ENCODE measurements at regions not wholly inside any gene's neighbourhood (a gene's known extent, or its start where the extent isn't known, plus 50 kb on each side); places are given as distances from the start of the nearest gene placed in this dataset.

GRCh38 chr10:70942125-70942524 is 53.8 kb upstream of the PCBD1 start (continued):
- no peak for TF ChIP-seq REST (IDR thresholded peaks at IDR 0.05; ENCODE audit: low read depth, low read length)
- no peak for TF ChIP-seq RCOR1 (IDR thresholded peaks at IDR 0.05; ENCODE audit: low read length)
- no peak for TF ChIP-seq YY1 (IDR thresholded peaks at IDR 0.05; ENCODE audit: low read depth)

- H3K4me1 ChIP-seq (ENCODE audit: control insufficient read depth in 1 of 2, insufficient read depth in 2 of 2, low read depth in 1 of 2, low read length in 1 of 2) = peaks cover 0 to 15% of the 10 kb centered on the region in 2 experiments; a peak in 1 of 4 replicates
- POLR2A ChIA-PET = no interaction called here
- H3K9me3 ChIP-seq = no peaks in the 10 kb centered on the region
- no peaks in the 10 kb centered on the region for H3K9me2 ChIP-seq
- H3K36me3 ChIP-seq (replicated peaks in 1 of 2; ENCODE audit: control insufficient read depth in 1 of 2, insufficient read depth in 2 of 2, low read length in 1 of 2) = no peaks in the 10 kb centered on the region
- 0 out of 2 replicates have a peak, but pooled peaks cover 6% of the 10 kb centered on the region for H3K27me3 ChIP-seq (ENCODE audit: insufficient read depth)
- no peaks in the 10 kb centered on the region for H3F3A ChIP-seq (replicated peaks; ENCODE audit: insufficient read depth)
- H4K20me1 ChIP-seq (ENCODE audit: insufficient read depth) = no peaks in the 10 kb centered on the region
- H3K9ac ChIP-seq = no peak overlapping the region
- no peak overlapping the region for H2AFZ ChIP-seq (ENCODE audit: low read depth)
- 60% methylated on average over 2 of the region's 3 CpGs for WGBS (ENCODE audit: low lambda C conversion rate)
- TF ChIP-seq POLR2AphosphoS5 (IDR thresholded peaks at IDR 0.05; ENCODE audit: low read depth, low read length) = no peak
- no peak for TF ChIP-seq YY1 (IDR thresholded peaks at IDR 0.05; ENCODE audit: low read depth)
- no peak for TF ChIP-seq REST (IDR thresholded peaks at IDR 0.05; ENCODE audit: low read depth, low read length)
- TF ChIP-seq PBX3 (IDR thresholded peaks at IDR 0.05) = no peak
- no peak for TF ChIP-seq FOSL2 (IDR thresholded peaks at IDR 0.05; ENCODE audit: borderline replicate concordance, low read depth)
- TF ChIP-seq RXRA (IDR thresholded peaks at IDR 0.05; ENCODE audit: borderline replicate concordance, low read depth) = no peak
- TF ChIP-seq JUND (IDR thresholded peaks at IDR 0.05) = no peak
- no peak for TF ChIP-seq RFX5 (IDR thresholded peaks at IDR 0.05; ENCODE audit: low read length)
- TF ChIP-seq SMC3 (IDR thresholded peaks at IDR 0.05; ENCODE audit: low read depth, low read length) = no peak
- H3K4me3 ChIP-seq (ENCODE audit: low read depth in 2 of 2, low read length in 1 of 2) = no peak overlapping the region
- no peak overlapping the region for H3K27ac ChIP-seq (ENCODE audit: low read depth in 2 of 2, low read length in 1 of 2)
- CTCF ChIA-PET = interaction anchor here (0.9 to 1.7 kb wide), 3 partner anchors 17 to 68 kb away, joined by 3 to 10 read pairs (median 9); no protein-coding TSS in a partner anchor
- no peak overlapping the region for H3K4me2 ChIP-seq
- H3K79me2 ChIP-seq (ENCODE audit: insufficient read depth) = no peaks in the 10 kb centered on the region
- DNase-seq = no peak
Observed at GRCh38 chr10:70942725-70943124, 54.4 kb upstream of the PCBD1 start.
